Epithelial cell of esophagus (primary cell): ENCODE measurements at regions not wholly inside any gene's neighbourhood (a gene's known extent, or its start where the extent isn't known, plus 50 kb on each side); places are given as distances from the start of the nearest gene placed in this dataset.
A peak's percentile ranks its signal among the peaks of the same experiment; 100 is the strongest.

Experiments
- DNase-seq: peaks from one replicate; pipeline ENCODE4 v3.0.0; 2010; ENCODE audit warnings: low read depth
- H3K4me3 ChIP-seq: 2 replicates; pipeline ENCODE4 v1.5.1; 2011; ENCODE audit warnings: mild to moderate bottlenecking, low read length, control low read depth
- TF ChIP-seq, protein P1 (sequence below): IDR thresholded peaks from 2 replicates; pipeline ENCODE4 v1.5.1; 2011; ENCODE audit warnings: low read depth, mild to moderate bottlenecking, low read length, control low read depth, inconsistent platforms; ENCODE audit not compliant: insufficient read depth; ENCODE audit errors: missing control alignments

GRCh38 chr18:7305416-7305815 is 74.5 kb downstream of the LRRC30 start:
- no peak overlapping the region for H3K4me3 ChIP-seq
- TF ChIP-seq, protein P1, sequence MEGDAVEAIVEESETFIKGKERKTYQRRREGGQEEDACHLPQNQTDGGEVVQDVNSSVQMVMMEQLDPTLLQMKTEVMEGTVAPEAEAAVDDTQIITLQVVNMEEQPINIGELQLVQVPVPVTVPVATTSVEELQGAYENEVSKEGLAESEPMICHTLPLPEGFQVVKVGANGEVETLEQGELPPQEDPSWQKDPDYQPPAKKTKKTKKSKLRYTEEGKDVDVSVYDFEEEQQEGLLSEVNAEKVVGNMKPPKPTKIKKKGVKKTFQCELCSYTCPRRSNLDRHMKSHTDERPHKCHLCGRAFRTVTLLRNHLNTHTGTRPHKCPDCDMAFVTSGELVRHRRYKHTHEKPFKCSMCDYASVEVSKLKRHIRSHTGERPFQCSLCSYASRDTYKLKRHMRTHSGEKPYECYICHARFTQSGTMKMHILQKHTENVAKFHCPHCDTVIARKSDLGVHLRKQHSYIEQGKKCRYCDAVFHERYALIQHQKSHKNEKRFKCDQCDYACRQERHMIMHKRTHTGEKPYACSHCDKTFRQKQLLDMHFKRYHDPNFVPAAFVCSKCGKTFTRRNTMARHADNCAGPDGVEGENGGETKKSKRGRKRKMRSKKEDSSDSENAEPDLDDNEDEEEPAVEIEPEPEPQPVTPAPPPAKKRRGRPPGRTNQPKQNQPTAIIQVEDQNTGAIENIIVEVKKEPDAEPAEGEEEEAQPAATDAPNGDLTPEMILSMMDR = no peak
- no peak for DNase-seq

DNA sequence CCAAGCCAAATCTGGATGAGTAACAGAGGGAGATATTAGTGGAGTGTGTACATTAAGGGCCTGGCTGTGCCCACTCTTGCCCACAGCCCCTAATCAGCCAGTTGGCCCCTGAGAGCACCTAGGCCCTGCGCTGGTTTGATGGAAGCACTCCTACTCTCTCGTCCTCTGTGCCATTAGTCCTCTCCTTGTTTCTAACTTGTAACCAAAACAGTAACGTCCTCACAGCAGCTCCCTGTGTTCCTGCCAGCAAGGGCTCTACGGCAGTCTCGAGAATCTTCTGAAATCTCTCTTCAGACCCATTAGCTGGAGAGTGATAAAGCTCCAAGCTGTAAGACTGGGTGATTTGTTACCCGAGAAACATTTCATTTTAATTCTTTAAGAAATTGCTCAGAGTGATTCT is 76.1 kb downstream of the LRRC30 start:
- no peak for DNase-seq
- no peak overlapping the region for H3K4me3 ChIP-seq
- TF ChIP-seq, protein P1 = no peak

- DNase-seq = no peak
- H3K4me3 ChIP-seq = no peak overlapping the region
- TF ChIP-seq, protein P1 = no peak
Measured at GRCh38 chr18:7307526-7307925, 76.6 kb downstream of the LRRC30 start.

DNA sequence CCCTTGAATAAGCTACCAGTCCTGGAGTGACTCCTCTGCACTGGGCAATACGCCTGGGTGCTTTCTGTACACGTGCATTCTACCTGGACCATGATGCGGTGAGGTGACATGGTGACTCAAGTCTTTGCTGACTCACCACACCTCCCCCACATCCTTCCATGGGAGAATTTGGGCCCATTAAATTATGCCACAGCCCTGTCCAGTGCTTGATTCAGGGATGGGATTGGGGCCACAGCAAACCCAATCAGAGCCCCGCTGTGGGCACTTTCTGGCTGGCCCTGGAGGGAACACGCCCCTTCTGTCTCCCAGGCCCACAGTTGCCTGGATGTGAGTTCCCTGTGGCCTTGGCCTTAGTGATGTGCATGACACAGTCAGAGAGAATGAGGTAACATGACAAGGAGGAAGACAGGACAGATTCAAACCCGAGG is 86.9 kb downstream of the LRRC30 start:
- TF ChIP-seq, protein P1 = no peak
- DNase-seq = peak; percentile 81
- no peak overlapping the region for H3K4me3 ChIP-seq

DNA sequence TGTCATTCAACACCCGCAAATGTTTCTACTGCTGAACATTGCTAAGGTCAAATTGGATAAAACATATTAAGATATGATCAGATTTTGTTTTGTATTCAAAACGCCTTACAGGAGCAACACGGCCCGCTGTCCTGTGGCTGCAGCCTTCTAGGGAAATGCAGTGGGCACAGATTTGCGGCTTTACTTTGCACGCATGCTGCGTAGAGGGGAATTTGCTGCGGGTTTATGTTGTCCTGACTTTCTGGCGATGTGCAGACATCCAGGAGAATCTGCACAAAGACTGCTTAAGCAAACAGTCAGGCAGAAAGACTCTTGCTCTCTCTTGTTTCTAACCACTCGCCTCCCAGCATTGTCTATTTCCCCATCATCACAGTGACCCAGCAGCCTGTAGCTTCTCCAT is 88.3 kb downstream of the LRRC30 start:
- DNase-seq = no peak
- H3K4me3 ChIP-seq = no peak overlapping the region
- TF ChIP-seq, protein P1 = no peak

DNA sequence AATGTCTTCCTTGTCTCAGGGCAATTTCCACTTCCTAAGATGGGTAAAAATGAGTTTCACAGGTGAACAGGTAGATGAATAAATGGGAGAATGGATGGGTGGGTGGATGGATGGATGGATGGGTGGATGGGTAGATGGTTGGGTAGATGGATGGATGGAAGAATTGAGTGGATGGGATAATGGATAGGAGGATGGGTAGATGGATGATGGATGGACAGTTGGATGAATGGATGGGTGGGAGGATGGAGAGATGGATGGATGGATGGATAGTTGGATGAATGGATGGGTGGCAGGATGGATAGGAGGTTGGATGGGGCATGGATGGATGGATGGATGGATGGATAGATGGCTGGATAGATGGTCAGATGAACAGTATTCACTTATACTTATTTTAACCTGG is 90.9 kb downstream of the LRRC30 start:
- DNase-seq = no peak
- TF ChIP-seq, protein P1 = no peak
- no peak overlapping the region for H3K4me3 ChIP-seq

DNA sequence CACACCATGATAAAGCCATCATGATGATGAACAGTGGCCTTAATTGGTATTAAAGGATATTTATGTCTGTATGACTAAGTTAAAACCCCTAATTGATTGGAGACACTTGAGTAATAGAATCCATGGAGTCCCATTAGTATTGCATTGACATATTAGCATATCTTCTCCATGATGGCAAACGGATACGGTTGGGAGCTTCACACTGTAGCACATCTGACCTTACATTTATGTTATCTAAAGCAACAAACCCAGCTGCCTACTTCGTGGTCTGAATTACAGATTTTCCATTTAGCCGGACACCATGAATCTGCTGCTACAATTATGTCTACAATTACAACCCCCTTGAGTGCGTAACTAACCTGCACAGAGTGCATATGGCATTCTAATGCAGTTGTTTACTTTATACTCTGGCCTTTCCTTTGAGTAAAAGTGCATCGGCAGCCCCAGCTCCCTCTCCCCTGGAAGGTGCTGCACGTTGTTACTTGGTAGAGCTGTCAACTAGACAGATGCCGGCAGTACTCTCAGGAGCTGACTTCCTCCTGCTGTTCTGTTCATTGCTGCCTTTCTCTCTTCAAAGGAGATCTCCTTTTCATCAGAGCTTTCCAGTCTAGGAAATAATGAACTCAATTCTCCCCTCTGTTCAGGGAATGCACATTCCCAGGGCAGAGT is 92.1 kb downstream of the LRRC30 start:
- no peak for DNase-seq
- TF ChIP-seq, protein P1 = no peak
- H3K4me3 ChIP-seq = no peak overlapping the region
